ENCODE measurements at regions not wholly inside any gene's neighbourhood (a gene's known extent, or its start where the extent isn't known, plus 50 kb on each side); places are given as distances from the start of the nearest gene placed in this dataset.
"Not testable (repeated sequence)": the region's sequence is repeated elsewhere in the genome, so short reads cannot be mapped to it uniquely, and the experiment has no call there.

- Histone ChIP-seq H3K9me3 (replicated peaks in 1 of 3) (no peaks in the 10 kb centered on the region), H3K36me3 (replicated peaks in 1 of 2) (no peaks in the 10 kb centered on the region), H3K4me3 (no peak overlapping the region), H3K4me1 (replicated peaks in 1 of 2) (no peaks in the 10 kb centered on the region), H3K27ac (no peak overlapping the region), H3K27me3 (no peaks in the 10 kb centered on the region)
- WGBS, 4 donors: 54 to 73% (median 62%) methylated on average over 3 of the region's 3 CpGs
- intact Hi-C loops (cut with DNase I): no loop called here
- TF ChIP-seq CTCF (IDR thresholded peaks at IDR 0.05) (no peak), POLR2A (IDR thresholded peaks at IDR 0.05) (no peak)
- no peak for DNase-seq
These were observed 525.8 kb upstream of the LINC00305 start for GRCh38 chr18:64674694-64675093.

- H3K27ac ChIP-seq; H3K4me1 ChIP-seq (replicated peaks in 1 of 2); H3K27me3 ChIP-seq; H3K9me3 ChIP-seq (replicated peaks in 1 of 3); DNase-seq; H3K36me3 ChIP-seq (replicated peaks in 1 of 2); intact Hi-C loops (cut with DNase I); H3K4me3 ChIP-seq: not testable (repeated sequence)
- 76 to 85% (median 78%) methylated on average over 5 of the region's 5 CpGs for WGBS, 4 donors
These were observed 522.4 kb upstream of the LINC00305 start for GRCh38 chr18:64671293-64671692.

GRCh38 chr18:64668461-64668962, 519.6 kb upstream of the LINC00305 start:
- no peaks in the 10 kb centered on the region for H3K36me3 ChIP-seq (replicated peaks in 1 of 2)
- intact Hi-C loops (cut with DNase I): no loop called here
- no peaks in the 10 kb centered on the region for H3K9me3 ChIP-seq (replicated peaks in 1 of 3)
- no peaks in the 10 kb centered on the region for H3K27me3 ChIP-seq
- no peak for DNase-seq
- 83 to 92% (median 89%) methylated on average over 1 of the region's 1 CpG for WGBS, 4 donors
- no peak overlapping the region for H3K4me3 ChIP-seq
- TF ChIP-seq POLR2A (IDR thresholded peaks at IDR 0.05) (no peak), CTCF (IDR thresholded peaks at IDR 0.05) (no peak)
- no peak overlapping the region for H3K27ac ChIP-seq
- no peaks in the 10 kb centered on the region for H3K4me1 ChIP-seq (replicated peaks in 1 of 2)

- TF ChIP-seq CTCF (IDR thresholded peaks at IDR 0.05) (no peak), POLR2A (IDR thresholded peaks at IDR 0.05) (no peak)
- Histone ChIP-seq H3K4me3 (no peak overlapping the region), H3K27ac (no peak overlapping the region), H3K4me1 (replicated peaks in 1 of 2) (no peaks in the 10 kb centered on the region), H3K27me3 (no peaks in the 10 kb centered on the region), H3K9me3 (replicated peaks in 1 of 3) (no peaks in the 10 kb centered on the region), H3K36me3 (replicated peaks in 1 of 2) (no peaks in the 10 kb centered on the region)
- no peak for DNase-seq
- 66 to 79% (median 71%) methylated on average over 2 of the region's 2 CpGs for WGBS, 4 donors
- intact Hi-C loops (cut with DNase I): no loop called here
These were observed 514.2 kb upstream of the LINC00305 start for GRCh38 chr18:64663086-64663485.

GRCh38 chr18:64659196-64659595, 510.3 kb upstream of the LINC00305 start:
- Histone ChIP-seq H3K36me3 (replicated peaks in 1 of 2) (no peaks in the 10 kb centered on the region), H3K27ac (no peak overlapping the region), H3K4me1 (replicated peaks in 1 of 2) (no peaks in the 10 kb centered on the region), H3K4me3 (no peak overlapping the region), H3K9me3 (replicated peaks in 1 of 3) (no peaks in the 10 kb centered on the region), H3K27me3 (no peaks in the 10 kb centered on the region)
- intact Hi-C loops (cut with DNase I): no loop called here
- no peak for TF ChIP-seq CTCF (IDR thresholded peaks at IDR 0.05)
- TF ChIP-seq POLR2A (IDR thresholded peaks at IDR 0.05): no peak
- WGBS, 4 donors: 60 to 69% (median 64%) methylated on average over 4 of the region's 4 CpGs
- DNase-seq: no peak

All from adrenal gland (tissue), 9 donors.